DND-41 (cell line): ENCODE measurements at regions not wholly inside any gene's neighbourhood (a gene's known extent, or its start where the extent isn't known, plus 50 kb on each side); places are given as distances from the start of the nearest gene placed in this dataset.

Source experiments
- EZH2 ChIP-seq: IDR thresholded peaks from 3 replicates; pipeline ENCODE4 v1.6.1; 2012; ENCODE audit warnings: borderline replicate concordance, low read depth, mild to moderate bottlenecking, moderate library complexity, low read length, inconsistent platforms; ENCODE audit not compliant: severe bottlenecking
- TF ChIP-seq, protein P1 (sequence below): IDR thresholded peaks from 2 replicates; pipeline ENCODE4 v1.5.1; 2012; ENCODE audit warnings: borderline replicate concordance, low read length, moderate library complexity, mild to moderate bottlenecking; ENCODE audit not compliant: poor library complexity, severe bottlenecking; ENCODE audit errors: extremely low read depth

- TF ChIP-seq, protein P1, sequence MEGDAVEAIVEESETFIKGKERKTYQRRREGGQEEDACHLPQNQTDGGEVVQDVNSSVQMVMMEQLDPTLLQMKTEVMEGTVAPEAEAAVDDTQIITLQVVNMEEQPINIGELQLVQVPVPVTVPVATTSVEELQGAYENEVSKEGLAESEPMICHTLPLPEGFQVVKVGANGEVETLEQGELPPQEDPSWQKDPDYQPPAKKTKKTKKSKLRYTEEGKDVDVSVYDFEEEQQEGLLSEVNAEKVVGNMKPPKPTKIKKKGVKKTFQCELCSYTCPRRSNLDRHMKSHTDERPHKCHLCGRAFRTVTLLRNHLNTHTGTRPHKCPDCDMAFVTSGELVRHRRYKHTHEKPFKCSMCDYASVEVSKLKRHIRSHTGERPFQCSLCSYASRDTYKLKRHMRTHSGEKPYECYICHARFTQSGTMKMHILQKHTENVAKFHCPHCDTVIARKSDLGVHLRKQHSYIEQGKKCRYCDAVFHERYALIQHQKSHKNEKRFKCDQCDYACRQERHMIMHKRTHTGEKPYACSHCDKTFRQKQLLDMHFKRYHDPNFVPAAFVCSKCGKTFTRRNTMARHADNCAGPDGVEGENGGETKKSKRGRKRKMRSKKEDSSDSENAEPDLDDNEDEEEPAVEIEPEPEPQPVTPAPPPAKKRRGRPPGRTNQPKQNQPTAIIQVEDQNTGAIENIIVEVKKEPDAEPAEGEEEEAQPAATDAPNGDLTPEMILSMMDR, result no peak
- TF ChIP-seq EZH2, result no peak
Measured at GRCh38 chr15:70439304-70439877, 324.0 kb downstream of the UACA start.
